Esophagus muscularis mucosa (tissue), 3 donors: ENCODE measurements at regions not wholly inside any gene's neighbourhood (a gene's known extent, or its start where the extent isn't known, plus 50 kb on each side); places are given as distances from the start of the nearest gene placed in this dataset.

Source experiments
- CTCF ChIP-seq, 3 experiments: fragments of 200-600 bp in 2 of 3; fragments of 450-650 bp in 1 of 3; sonication (generic) in 2 of 3; IDR thresholded peaks; one replicate each; pipeline ENCODE4 v1.5.1; 2017 to 2019; ENCODE audit warnings: antibody characterized with exemption in 3 of 3, mild to moderate bottlenecking in 2 of 3, moderate library complexity in 1 of 3
- POLR2AphosphoS5 ChIP-seq, 2 donors: sonication (generic); formaldehyde crosslinking; IDR thresholded peaks; one replicate each; pipeline ENCODE4 v1.6.1; 2017; ENCODE audit warnings: antibody characterized with exemption in 2 of 2

- TF ChIP-seq POLR2AphosphoS5 (IDR thresholded peaks at IDR 0.05), result no peak
- no peak for TF ChIP-seq CTCF (IDR thresholded peaks at IDR 0.05)
Measured at GRCh38 chr19:30174357-30174645, 197.9 kb upstream of the ZNF536 start.
